Stimulated activated CD4-positive, alpha-beta T cell treated with anti-CD3 and anti-CD28 coated beads, Interleukin-12 subunit alpha, Interleukin-12 subunit beta, amount 100 ng/mL, for 4 hours (primary cell): ENCODE measurements at regions not wholly inside any gene's neighbourhood (a gene's known extent, or its start where the extent isn't known, plus 50 kb on each side); places are given as distances from the start of the nearest gene placed in this dataset.

ENCODE experiments used
- DNase-seq: peaks from one replicate; pipeline ENCODE4 v3.0.0-alpha.2; 2020

GRCh38 chr13:33373624-33374023 is 88.1 kb upstream of the STARD13 start:
- DNase-seq = no peak

GRCh38 chr13:33375421-33375820 is 89.9 kb upstream of the STARD13 start:
- no peak for DNase-seq

- DNase-seq = no peak
Measured at GRCh38 chr13:33376212-33376611, 90.7 kb upstream of the STARD13 start.

DNA sequence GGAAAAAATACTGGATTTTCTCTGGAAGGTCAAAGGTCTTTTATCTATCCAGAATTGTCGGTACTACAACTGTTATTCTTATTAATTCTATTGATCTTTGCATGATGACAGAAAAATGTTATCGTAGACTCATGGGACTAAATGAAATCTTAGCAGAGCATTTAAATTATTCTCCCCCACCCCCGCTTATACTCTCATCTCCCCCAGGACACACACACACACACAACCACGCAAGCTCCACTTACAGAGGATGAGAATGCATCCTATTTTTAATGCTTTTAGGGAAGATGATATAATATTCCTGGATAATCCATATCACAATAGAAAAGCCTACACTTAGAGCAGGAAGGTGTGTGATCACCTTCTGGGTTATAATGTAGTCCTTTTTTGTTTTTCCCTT is 91.9 kb upstream of the STARD13 start:
- no peak for DNase-seq

GRCh38 chr13:33377825-33378224 is 92.3 kb upstream of the STARD13 start:
- DNase-seq = no peak

GRCh38 chr13:33379608-33380007 is 94.1 kb upstream of the STARD13 start:
- DNase-seq = no peak

DNA sequence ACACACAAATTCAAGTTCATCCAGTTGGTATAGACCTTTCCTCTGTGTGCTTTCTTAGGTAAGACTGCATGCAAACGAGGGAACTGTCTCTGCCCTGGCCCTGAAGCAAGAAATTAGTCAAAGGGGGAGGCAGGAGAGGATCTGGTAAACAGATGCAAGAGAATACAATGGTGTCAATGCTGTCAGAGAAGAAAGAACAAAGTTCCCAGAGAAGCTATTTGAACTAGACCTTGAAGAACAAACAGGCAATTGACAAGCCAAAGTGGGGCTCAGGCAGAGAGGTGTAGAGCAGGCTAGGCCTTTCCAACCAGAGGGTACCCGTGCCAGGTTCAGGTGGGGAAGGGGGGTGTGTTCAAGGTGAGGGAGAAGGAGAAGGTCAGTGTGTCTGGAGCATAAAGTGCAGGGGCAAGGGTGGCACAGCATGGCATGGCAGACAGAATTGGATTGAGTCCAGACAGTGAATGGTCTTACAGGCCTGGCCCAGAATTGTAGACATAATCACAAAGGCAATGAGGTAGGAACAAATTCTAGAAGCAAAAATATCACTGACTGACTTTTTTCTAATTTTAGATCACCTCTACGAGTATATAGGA is 95.0 kb upstream of the STARD13 start:
- no peak for DNase-seq

DNA sequence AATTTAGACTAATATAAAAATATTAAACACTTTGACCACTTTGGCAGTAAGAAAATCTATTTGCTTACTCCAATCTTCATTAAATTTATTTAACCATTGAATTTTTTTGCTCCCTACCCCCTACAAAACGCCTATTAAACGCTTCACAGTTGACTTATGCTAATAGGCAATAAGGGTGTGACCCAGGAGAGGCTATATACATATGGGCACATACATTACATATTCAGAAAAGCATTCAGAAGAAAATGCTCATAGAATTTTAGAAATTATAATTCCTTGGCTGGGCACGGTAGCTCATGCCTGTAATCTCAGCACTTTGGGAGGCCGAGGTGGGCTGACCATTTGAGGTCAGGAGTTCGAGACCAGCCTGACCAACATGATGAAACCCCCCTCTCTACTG is 95.6 kb upstream of the STARD13 start:
- no peak for DNase-seq

- DNase-seq = no peak
Measured at GRCh38 chr13:33381906-33382305, 96.4 kb upstream of the STARD13 start.

DNA sequence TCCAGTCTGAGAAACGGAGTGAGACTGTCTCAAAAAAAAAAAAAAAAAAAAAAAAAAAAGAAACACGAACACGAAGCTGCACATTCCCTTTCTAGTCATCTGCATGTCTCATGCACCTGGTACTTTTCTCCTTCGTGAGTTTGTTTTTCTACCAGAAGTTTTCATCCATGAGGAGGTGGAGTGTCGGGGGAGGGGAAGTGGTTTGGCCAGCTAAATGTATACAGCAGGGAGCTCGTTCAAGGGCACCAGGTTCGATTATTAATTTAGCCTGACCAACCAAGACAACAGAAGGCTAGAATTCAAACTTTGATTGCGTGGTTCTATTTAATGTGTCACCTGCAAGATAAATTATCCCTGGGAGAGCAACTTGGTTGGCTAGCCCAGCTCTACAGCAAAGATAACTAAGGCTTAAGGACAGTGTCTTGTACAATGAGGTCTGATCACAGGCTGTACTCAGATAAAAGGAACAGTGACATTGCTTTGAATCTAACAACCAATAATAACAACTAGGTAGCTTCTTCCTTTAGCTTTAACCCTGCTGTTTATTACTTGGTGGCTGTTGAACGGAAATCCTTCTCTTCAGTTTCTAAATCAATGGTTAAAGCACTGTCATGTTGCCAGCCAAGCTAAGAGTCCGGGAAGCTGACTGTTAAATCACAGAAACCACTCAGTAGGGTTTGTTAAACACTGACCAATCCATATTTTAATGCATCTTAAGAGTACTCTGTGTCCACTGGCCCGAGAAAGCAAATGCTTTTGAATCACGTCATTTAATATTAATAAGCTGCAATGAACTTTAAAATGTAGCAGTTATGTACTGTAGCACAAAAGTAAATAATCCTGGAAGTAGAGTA is 98.4 kb upstream of the STARD13 start:
- DNase-seq = no peak

GRCh38 chr13:33388286-33388998 is 102.9 kb upstream of the STARD13 start:
- no peak for DNase-seq

- no peak for DNase-seq
Measured at GRCh38 chr13:33392794-33393405, 107.3 kb upstream of the STARD13 start.

- no peak for DNase-seq
Measured at GRCh38 chr13:33394294-33394932, 108.9 kb upstream of the STARD13 start.

DNA sequence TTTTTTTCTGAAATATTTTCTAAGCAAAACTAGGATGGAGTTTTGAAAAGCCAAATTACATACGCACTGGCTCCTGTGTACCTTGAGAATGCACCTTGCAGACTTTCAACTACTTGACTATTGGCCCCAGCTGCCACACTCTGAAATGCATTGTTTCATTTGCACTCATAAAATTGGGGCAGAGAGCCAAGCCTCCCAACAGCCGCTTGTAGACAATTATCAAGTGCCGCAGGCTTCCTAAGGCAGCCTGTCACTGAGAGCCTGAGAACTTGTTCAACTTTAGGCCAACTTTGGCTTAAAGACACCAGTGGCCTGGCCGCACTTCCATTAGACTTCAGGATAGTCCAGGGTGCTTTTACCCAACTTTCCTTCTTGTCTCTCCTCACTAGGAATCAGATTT is 115.7 kb upstream of the STARD13 start:
- no peak for DNase-seq

GRCh38 chr13:33402975-33403374 is 117.4 kb upstream of the STARD13 start:
- no peak for DNase-seq

DNA sequence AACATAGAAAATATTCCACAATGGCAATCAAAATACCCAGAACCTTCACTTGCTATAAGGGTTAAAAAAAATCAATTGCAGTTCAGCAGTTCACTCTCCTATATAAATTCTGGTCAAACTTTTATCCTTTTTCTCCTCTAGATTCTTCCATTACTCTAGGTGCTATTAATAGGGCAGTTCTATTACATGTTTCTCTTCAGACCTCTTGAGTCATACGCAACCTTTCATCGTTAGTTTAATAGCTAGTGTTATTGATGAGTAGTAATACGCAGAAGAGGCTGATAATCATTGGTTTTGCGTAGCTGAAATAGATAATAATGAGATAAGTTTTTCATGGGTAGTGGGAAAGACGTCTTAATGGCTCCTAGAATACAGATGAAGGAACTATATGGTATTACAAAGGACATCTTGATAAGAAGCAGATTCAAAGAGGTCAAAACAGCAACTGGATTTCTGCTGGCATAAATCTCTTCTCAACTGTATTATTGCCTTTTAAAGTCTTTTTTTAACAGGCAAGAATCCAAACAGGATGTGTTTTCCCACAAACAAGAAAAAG is 118.3 kb upstream of the STARD13 start:
- no peak for DNase-seq

- no peak for DNase-seq
Measured at GRCh38 chr13:33405371-33405770, 119.8 kb upstream of the STARD13 start.

GRCh38 chr13:33409673-33410510 is 124.3 kb upstream of the STARD13 start:
- no peak for DNase-seq

- DNase-seq = no peak
Measured at GRCh38 chr13:33410619-33411018, 125.1 kb upstream of the STARD13 start.

- DNase-seq = no peak
Measured at GRCh38 chr13:33411312-33411711, 125.8 kb upstream of the STARD13 start.

GRCh38 chr13:33415822-33416221 is 130.3 kb upstream of the STARD13 start:
- no peak for DNase-seq
